A549 (cell line): ENCODE measurements at regions not wholly inside any gene's neighbourhood (a gene's known extent, or its start where the extent isn't known, plus 50 kb on each side); places are given as distances from the start of the nearest gene placed in this dataset.
A peak's percentile ranks its signal among the peaks of the same experiment; 100 is the strongest.
"Not testable (repeated sequence)": the region's sequence is repeated elsewhere in the genome, so short reads cannot be mapped to it uniquely, and the experiment has no call there.

Experiments used
- ATAC-seq, 2 experiments: fragments of 200-7000 bp in 1 of 2; fragments of >200 bp in 1 of 2; cut with Nextera tagmentation in 1 of 2; cut with Tn5 transposase in 1 of 2; 3 replicates each; pipeline versions ENCODE4 v1.8.0 to v1.9.1; 2018 to 2020; ENCODE audit warnings: mild to moderate bottlenecking in 1 of 2, moderate library complexity in 1 of 2
- CTCF ChIA-PET: fragments of 300-600 bp; sonication (Branson Sonifier 250); formaldehyde crosslinking; extraction: SDS; loops from one replicate; lab custom pipeline; 2021; ENCODE audit warnings: antibody characterized with exemption, inconsistent platforms; lab: Yijun Ruan, JAX
- POLR2A ChIA-PET: fragments of 350-600 bp; formaldehyde crosslinking; extraction: SDS; loops from one replicate; lab custom pipeline; 2021; ENCODE audit warnings: antibody characterized with exemption, inconsistent platforms; lab: Yijun Ruan, JAX
- DNase-seq, 2 experiments: peaks; one replicate each; pipeline versions ENCODE4 v3.0.0 to v3.0.0-alpha.2; 2011 to 2016; ENCODE audit warnings: low read depth in 1 of 2, low spot score in 1 of 2
- FAIRE-seq: peaks from 2 replicates; lab custom pipeline; 2011; peaks lifted over from hg19 to GRCh38; lab: Jason Lieb, UNC
- H3K27ac ChIP-seq, 2 experiments: fragments of >200 bp; sonication (Bioruptor Twin); formaldehyde crosslinking; 3 replicates each; pipeline ENCODE4 v1.5.1; 2016 to 2017
- H3K4me1 ChIP-seq: fragments of >200 bp; sonication (Bioruptor Twin); formaldehyde crosslinking; 3 replicates; pipeline ENCODE4 v1.6.1; 2016
- H3K4me2 ChIP-seq: fragments of >200 bp; sonication (Bioruptor Twin); formaldehyde crosslinking; 3 replicates; pipeline ENCODE4 v1.6.1; 2016
- H3K4me3 ChIP-seq: fragments of >200 bp; sonication (Bioruptor Twin); formaldehyde crosslinking; 3 replicates; pipeline ENCODE4 v1.5.1; 2016
- H3K9me3 ChIP-seq: fragments of >200 bp; sonication (Bioruptor Twin); formaldehyde crosslinking; 3 replicates; pipeline ENCODE4 v1.6.1; 2016
- CBX8 ChIP-seq: fragments of 200-600 bp; sonication (generic); IDR thresholded peaks from 2 replicates; pipeline ENCODE4 v1.6.1; 2016
- CHD2 ChIP-seq: fragments of 150-350 bp; IDR thresholded peaks from 2 replicates; pipeline ENCODE4 v1.6.1; 2014; ENCODE audit warnings: low read length; ENCODE audit not compliant: partially characterized antibody
- CHD4 ChIP-seq: fragments of 200-600 bp; sonication (generic); IDR thresholded peaks from 2 replicates; pipeline ENCODE4 v1.6.1; 2016; ENCODE audit warnings: antibody characterized with exemption, mild to moderate bottlenecking, borderline replicate concordance
- FOSB ChIP-seq: fragments of 250-450 bp; sonication (Bioruptor Pico); IDR thresholded peaks from 2 replicates; pipeline ENCODE4 v1.5.0; 2020; ENCODE audit warnings: mild to moderate bottlenecking, moderate library complexity
- GATA3 ChIP-seq: IDR thresholded peaks from 2 replicates; pipeline ENCODE4 v1.6.1; 2012; ENCODE audit warnings: borderline replicate concordance
- HEYL ChIP-seq: fragments of 250-450 bp; sonication (Bioruptor Pico); IDR thresholded peaks from 2 replicates; pipeline ENCODE4 v1.8.0; 2021; ENCODE audit warnings: mild to moderate bottlenecking, moderate library complexity
- HOXA7 ChIP-seq: fragments of 250-450 bp; sonication (Bioruptor Pico); IDR thresholded peaks from 2 replicates; pipeline ENCODE4 v1.5.0; 2020; ENCODE audit warnings: mild to moderate bottlenecking, moderate library complexity
- JUNB ChIP-seq: fragments of >200 bp; sonication (Bioruptor Twin); formaldehyde crosslinking; IDR thresholded peaks from 2 replicates; pipeline ENCODE4 v1.6.1; 2016
- KDM1A ChIP-seq: fragments of 200-600 bp; sonication (generic); IDR thresholded peaks from 2 replicates; pipeline ENCODE4 v1.6.1; 2016; ENCODE audit warnings: low read depth, mild to moderate bottlenecking
- KDM5A ChIP-seq: fragments of 200-600 bp; sonication (generic); IDR thresholded peaks from 2 replicates; pipeline ENCODE4 v1.6.1; 2016; ENCODE audit warnings: antibody characterized with exemption, mild to moderate bottlenecking
- MAFK ChIP-seq: fragments of 450-650 bp; IDR thresholded peaks from 2 replicates; pipeline ENCODE4 v1.6.1; 2014; ENCODE audit not compliant: partially characterized antibody
- RNF2 ChIP-seq: fragments of 200-600 bp; sonication (generic); IDR thresholded peaks from 2 replicates; pipeline ENCODE4 v1.6.1; 2016; ENCODE audit warnings: low read depth, mild to moderate bottlenecking, antibody characterized with exemption, moderate library complexity, borderline replicate concordance
- SMC3 ChIP-seq: fragments of >200 bp; sonication (Bioruptor Twin); formaldehyde crosslinking; IDR thresholded peaks from 3 replicates; pipeline ENCODE4 v1.6.1; 2018; ENCODE audit warnings: inconsistent platforms
- ZFP36 ChIP-seq: fragments of 450-650 bp; IDR thresholded peaks from 2 replicates; pipeline ENCODE4 v1.6.1; 2014; ENCODE audit warnings: borderline replicate concordance; ENCODE audit not compliant: partially characterized antibody
- ZNF302 ChIP-seq: fragments of 250-450 bp; sonication (Bioruptor Pico); IDR thresholded peaks from 2 replicates; pipeline ENCODE4 v1.9.0; 2021; ENCODE audit warnings: inconsistent platforms, mild to moderate bottlenecking, moderate library complexity
- ZSCAN20 ChIP-seq: fragments of 250-450 bp; sonication (Bioruptor Pico); IDR thresholded peaks from 2 replicates; pipeline ENCODE4 v1.8.0; 2022; ENCODE audit warnings: mild to moderate bottlenecking, moderate library complexity
- WGBS: methylation state at CpG from one replicate; pipeline ENCODE4 v1.1.6; 2017; ENCODE audit errors: missing lambda C conversion rate; 5-methylcytosine and 5-hydroxymethylcytosine counted together
- TF ChIP-seq, protein P1 (sequence below): IDR thresholded peaks from 2 replicates; pipeline ENCODE4 v1.6.1; 2012; ENCODE audit warnings: low read depth, borderline replicate concordance
- TF ChIP-seq, protein P2 (sequence below): fragments of >200 bp; sonication (Bioruptor Twin); formaldehyde crosslinking; IDR thresholded peaks from 2 replicates; pipeline ENCODE4 v1.6.1; 2016
- TF ChIP-seq, protein P3 (sequence below): fragments of 250-450 bp; sonication (Bioruptor Pico); IDR thresholded peaks from 2 replicates; pipeline ENCODE4 v1.5.0; 2021; ENCODE audit warnings: mild to moderate bottlenecking, moderate library complexity, borderline replicate concordance
- TF ChIP-seq, protein P4 (sequence below): fragments of >200 bp; sonication (Bioruptor Twin); formaldehyde crosslinking; IDR thresholded peaks from 3 replicates; pipeline ENCODE4 v1.5.1; 2016
- TF ChIP-seq, protein P5 (sequence below): IDR thresholded peaks from 2 replicates; pipeline ENCODE4 v1.6.1; 2012

DNA sequence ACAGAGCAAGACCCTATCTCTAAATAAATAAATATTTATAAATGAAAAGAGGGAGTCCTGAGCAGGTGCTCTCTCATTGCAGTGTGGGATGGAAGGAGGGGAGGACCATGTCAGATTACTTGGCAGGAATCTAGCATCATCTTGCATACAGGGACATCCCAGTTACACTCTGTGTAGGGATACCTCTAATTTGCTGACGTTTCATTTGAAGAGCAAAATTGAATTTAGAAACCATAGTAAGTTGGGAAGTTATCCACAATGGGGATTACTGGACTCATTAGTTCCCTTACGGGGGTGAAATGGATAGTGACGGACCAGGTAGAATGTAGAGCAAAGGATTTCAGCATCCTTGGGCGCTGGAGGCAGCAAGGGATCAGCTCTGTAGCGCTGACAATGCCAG is 52.1 kb downstream of the ARHGEF18 start:
- Histone ChIP-seq H3K9me3 (no peaks in the 10 kb centered on the region), H3K4me2 (no peak overlapping the region; the same call in 2 of the 3 replicates), H3K4me3 (no peak overlapping the region), H3K4me1 (peaks cover 40% of the 10 kb centered on the region), H3K27ac (no peak overlapping the region)
- TF ChIP-seq MAFK = peak; percentile 11
- TF ChIP-seq ZNF302 (CRISPR knock-in tag) = no peak
- no peak for TF ChIP-seq RNF2
- TF ChIP-seq, protein P1, sequence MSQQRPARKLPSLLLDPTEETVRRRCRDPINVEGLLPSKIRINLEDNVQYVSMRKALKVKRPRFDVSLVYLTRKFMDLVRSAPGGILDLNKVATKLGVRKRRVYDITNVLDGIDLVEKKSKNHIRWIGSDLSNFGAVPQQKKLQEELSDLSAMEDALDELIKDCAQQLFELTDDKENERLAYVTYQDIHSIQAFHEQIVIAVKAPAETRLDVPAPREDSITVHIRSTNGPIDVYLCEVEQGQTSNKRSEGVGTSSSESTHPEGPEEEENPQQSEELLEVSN = no peak
- TF ChIP-seq CHD2 = no peak
- no peak for TF ChIP-seq HOXA7 (CRISPR knock-in tag)
- WGBS = 85% methylated on average over 5 of the region's 5 CpGs
- ATAC-seq = no peak
- DNase-seq = no peak
- no peak for FAIRE-seq
- ChIA-PET CTCF (no interaction called here), POLR2A (no interaction called here)

DNA sequence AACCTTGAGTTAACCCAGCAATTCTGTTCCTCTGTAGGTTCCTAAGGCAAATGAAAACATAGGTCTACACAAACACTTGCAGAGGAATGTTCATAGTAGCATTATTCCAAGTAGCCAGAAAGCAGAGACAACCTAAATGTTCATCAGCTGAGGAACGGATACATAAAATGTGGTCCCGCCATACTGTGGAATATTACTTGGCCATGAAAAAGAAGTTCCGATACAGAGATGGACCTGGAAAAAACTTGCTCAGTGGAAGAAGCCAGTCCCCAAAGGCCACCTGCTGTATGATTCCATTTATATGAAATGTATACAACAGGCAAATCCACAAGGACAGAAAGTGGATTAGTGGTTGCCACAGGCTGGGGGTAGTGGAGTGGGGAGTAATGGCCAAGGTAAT is 53.0 kb downstream of the ARHGEF18 start:
- ATAC-seq = no peak
- FAIRE-seq = no peak
- no peak overlapping the region for H3K27ac ChIP-seq
- TF ChIP-seq CBX8 (no peak), ZSCAN20 (CRISPR knock-in tag) (no peak), MAFK (no peak), SMC3 (no peak), KDM5A (no peak), GATA3 (no peak), ZFP36 (no peak), JUNB (no peak), KDM1A (no peak), CHD4 (no peak), FOSB (CRISPR knock-in tag) (no peak), HEYL (CRISPR knock-in tag) (no peak)
- TF ChIP-seq, protein P2, sequence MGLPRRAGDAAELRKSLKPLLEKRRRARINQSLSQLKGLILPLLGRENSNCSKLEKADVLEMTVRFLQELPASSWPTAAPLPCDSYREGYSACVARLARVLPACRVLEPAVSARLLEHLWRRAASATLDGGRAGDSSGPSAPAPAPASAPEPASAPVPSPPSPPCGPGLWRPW = no peak
- TF ChIP-seq, protein P3, sequence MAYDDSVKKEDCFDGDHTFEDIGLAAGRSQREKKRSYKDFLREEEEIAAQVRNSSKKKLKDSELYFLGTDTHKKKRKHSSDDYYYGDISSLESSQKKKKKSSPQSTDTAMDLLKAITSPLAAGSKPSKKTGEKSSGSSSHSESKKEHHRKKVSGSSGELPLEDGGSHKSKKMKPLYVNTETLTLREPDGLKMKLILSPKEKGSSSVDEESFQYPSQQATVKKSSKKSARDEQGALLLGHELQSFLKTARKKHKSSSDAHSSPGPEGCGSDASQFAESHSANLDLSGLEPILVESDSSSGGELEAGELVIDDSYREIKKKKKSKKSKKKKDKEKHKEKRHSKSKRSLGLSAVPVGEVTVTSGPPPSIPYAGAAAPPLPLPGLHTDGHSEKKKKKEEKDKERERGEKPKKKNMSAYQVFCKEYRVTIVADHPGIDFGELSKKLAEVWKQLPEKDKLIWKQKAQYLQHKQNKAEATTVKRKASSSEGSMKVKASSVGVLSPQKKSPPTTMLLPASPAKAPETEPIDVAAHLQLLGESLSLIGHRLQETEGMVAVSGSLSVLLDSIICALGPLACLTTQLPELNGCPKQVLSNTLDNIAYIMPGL (CRISPR knock-in tag) = no peak
- TF ChIP-seq, protein P4, sequence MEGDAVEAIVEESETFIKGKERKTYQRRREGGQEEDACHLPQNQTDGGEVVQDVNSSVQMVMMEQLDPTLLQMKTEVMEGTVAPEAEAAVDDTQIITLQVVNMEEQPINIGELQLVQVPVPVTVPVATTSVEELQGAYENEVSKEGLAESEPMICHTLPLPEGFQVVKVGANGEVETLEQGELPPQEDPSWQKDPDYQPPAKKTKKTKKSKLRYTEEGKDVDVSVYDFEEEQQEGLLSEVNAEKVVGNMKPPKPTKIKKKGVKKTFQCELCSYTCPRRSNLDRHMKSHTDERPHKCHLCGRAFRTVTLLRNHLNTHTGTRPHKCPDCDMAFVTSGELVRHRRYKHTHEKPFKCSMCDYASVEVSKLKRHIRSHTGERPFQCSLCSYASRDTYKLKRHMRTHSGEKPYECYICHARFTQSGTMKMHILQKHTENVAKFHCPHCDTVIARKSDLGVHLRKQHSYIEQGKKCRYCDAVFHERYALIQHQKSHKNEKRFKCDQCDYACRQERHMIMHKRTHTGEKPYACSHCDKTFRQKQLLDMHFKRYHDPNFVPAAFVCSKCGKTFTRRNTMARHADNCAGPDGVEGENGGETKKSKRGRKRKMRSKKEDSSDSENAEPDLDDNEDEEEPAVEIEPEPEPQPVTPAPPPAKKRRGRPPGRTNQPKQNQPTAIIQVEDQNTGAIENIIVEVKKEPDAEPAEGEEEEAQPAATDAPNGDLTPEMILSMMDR = no peak
- TF ChIP-seq, protein P5, sequence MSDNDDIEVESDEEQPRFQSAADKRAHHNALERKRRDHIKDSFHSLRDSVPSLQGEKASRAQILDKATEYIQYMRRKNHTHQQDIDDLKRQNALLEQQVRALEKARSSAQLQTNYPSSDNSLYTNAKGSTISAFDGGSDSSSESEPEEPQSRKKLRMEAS = no peak
- TF ChIP-seq, protein P1 = no peak
- no peaks in the 10 kb centered on the region for H3K9me3 ChIP-seq
- POLR2A ChIA-PET = no interaction called here
- WGBS = 96% methylated on average over 3 of the region's 3 CpGs
- no peak overlapping the region for H3K4me3 ChIP-seq
- peaks cover 34% of the 10 kb centered on the region for H3K4me1 ChIP-seq
- DNase-seq = no peak
- no peak overlapping the region for H3K4me2 ChIP-seq
- CTCF ChIA-PET = no interaction called here

DNA sequence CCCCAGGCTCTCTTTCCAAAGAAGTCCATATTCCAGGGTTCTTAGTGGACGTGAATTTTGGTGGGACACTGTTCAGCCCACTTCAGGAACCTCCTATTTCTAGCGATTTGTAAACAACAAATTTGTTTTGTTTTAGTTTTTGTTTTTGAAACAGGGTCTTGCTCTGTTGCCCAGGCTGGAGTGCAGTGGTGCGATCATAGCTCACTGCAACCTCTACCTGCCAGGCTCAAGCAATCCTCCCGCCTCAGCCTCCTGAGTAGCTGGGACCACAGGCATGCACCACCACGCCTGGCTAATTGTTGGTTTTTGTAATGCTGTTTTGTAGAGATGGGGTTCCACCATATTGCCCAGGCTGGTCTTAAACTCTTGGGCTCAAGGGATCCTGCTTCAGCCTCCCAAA is 56.7 kb downstream of the ARHGEF18 start:
- POLR2A ChIA-PET, H3K4me1 ChIP-seq, DNase-seq, CTCF ChIA-PET, ATAC-seq, H3K4me3 ChIP-seq, FAIRE-seq, H3K9me3 ChIP-seq, H3K27ac ChIP-seq, H3K4me2 ChIP-seq: not testable (repeated sequence)
- 96% methylated on average over 5 of the region's 5 CpGs for WGBS
